MM.1S (cell line): ENCODE measurements at regions not wholly inside any gene's neighbourhood (a gene's known extent, or its start where the extent isn't known, plus 50 kb on each side); places are given as distances from the start of the nearest gene placed in this dataset.

Source experiments
- DNase-seq: peaks from one replicate; pipeline ENCODE4 v3.0.0-alpha.2; 2015
- H2AFZ ChIP-seq: fragments of 300-600 bp; sonication (generic); 2 replicates; pipeline ENCODE4 v1.6.0; 2016; ENCODE audit warnings: antibody characterized with exemption, low read length
- H3F3A ChIP-seq: fragments of 300-600 bp; sonication (generic); 2 replicates; pipeline ENCODE4 v1.6.1; 2016; ENCODE audit warnings: mild to moderate bottlenecking, antibody characterized with exemption, low read length, moderate library complexity, mixed read lengths; ENCODE audit not compliant: insufficient read depth
- H3K27ac ChIP-seq: fragments of 300-600 bp; sonication (generic); 2 replicates; pipeline ENCODE4 v1.5.1; 2016; ENCODE audit warnings: mild to moderate bottlenecking, low read length
- H3K27me3 ChIP-seq: fragments of 300-600 bp; sonication (generic); replicated peaks from 2 replicates; pipeline ENCODE4 v1.6.0; 2016; ENCODE audit warnings: low read length; ENCODE audit not compliant: insufficient read depth
- H3K36me3 ChIP-seq: fragments of 300-600 bp; sonication (generic); replicated peaks from 2 replicates; pipeline ENCODE4 v1.6.1; 2016; ENCODE audit warnings: mild to moderate bottlenecking, low read length, mixed read lengths; ENCODE audit not compliant: insufficient read depth
- H3K4me1 ChIP-seq: fragments of 300-600 bp; sonication (generic); 2 replicates; pipeline ENCODE4 v1.6.1; 2016; ENCODE audit warnings: low read length, mixed read lengths
- H3K4me2 ChIP-seq: fragments of 300-600 bp; sonication (generic); 2 replicates; pipeline ENCODE4 v1.6.0; 2016; ENCODE audit warnings: low read depth, low read length
- H3K4me3 ChIP-seq: fragments of 300-600 bp; sonication (generic); 2 replicates; pipeline ENCODE4 v1.5.1; 2016; ENCODE audit warnings: low read length, mixed read lengths
- H3K79me2 ChIP-seq: fragments of 300-600 bp; sonication (generic); 2 replicates; pipeline ENCODE4 v1.6.1; 2016; ENCODE audit warnings: mixed run types, low read length, mixed read lengths
- H3K9ac ChIP-seq: fragments of 300-600 bp; sonication (generic); 2 replicates; pipeline ENCODE4 v1.6.1; 2016; ENCODE audit warnings: low read length, mixed read lengths
- H3K9me2 ChIP-seq: fragments of 300-600 bp; sonication (generic); replicated peaks from 2 replicates; pipeline ENCODE4 v1.6.1; 2016; ENCODE audit warnings: mild to moderate bottlenecking, low read length, mixed read lengths; ENCODE audit not compliant: insufficient read depth
- H3K9me3 ChIP-seq: fragments of 300-600 bp; sonication (generic); replicated peaks from 2 replicates; pipeline ENCODE4 v1.6.1; 2016; ENCODE audit warnings: mild to moderate bottlenecking, low read length, mixed read lengths; ENCODE audit not compliant: insufficient read depth
- H4K20me1 ChIP-seq: fragments of 300-600 bp; sonication (generic); 2 replicates; pipeline ENCODE4 v1.6.1; 2016; ENCODE audit warnings: mild to moderate bottlenecking, low read length, moderate library complexity, mixed read lengths; ENCODE audit not compliant: insufficient read depth
- EZH2 ChIP-seq: fragments of 300-600 bp; sonication (generic); optimal IDR thresholded peaks from 2 replicates; pipeline ENCODE3; 2017; ENCODE audit warnings: low read depth, mild to moderate bottlenecking, antibody characterized with exemption, low read length, mixed read lengths
- EZH2phosphoT487 ChIP-seq: fragments of 300-600 bp; sonication (generic); IDR thresholded peaks from 2 replicates; pipeline ENCODE4 v1.6.1; 2018; ENCODE audit warnings: antibody characterized with exemption, low read length
- TF ChIP-seq, protein P1 (sequence below): fragments of 300-600 bp; sonication (generic); IDR thresholded peaks from 2 replicates; pipeline ENCODE4 v1.5.1; 2016; ENCODE audit warnings: antibody characterized with exemption, low read length, mixed read lengths

DNA sequence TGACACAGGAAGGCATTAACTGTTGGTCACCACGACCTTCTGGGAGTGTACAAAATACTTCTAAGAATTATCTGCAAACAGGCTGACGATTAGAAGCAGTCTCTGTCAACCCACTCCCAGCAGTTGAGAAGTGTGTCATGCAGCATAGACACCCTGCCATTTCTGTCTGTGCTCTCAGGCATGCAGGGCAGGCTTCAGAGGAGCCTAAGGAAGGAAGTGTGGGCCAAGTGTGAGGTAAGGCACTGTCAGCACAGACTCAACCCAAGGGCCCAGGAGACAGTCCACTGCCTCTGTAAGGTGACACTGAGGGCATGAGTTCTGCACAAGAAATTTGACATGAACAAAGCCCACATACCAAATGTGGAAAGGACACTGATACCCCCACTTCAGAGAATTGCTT lies 109.0 kb upstream of the VIPR2 start:
- no peak overlapping the region for H3K4me3 ChIP-seq
- TF ChIP-seq, protein P1, sequence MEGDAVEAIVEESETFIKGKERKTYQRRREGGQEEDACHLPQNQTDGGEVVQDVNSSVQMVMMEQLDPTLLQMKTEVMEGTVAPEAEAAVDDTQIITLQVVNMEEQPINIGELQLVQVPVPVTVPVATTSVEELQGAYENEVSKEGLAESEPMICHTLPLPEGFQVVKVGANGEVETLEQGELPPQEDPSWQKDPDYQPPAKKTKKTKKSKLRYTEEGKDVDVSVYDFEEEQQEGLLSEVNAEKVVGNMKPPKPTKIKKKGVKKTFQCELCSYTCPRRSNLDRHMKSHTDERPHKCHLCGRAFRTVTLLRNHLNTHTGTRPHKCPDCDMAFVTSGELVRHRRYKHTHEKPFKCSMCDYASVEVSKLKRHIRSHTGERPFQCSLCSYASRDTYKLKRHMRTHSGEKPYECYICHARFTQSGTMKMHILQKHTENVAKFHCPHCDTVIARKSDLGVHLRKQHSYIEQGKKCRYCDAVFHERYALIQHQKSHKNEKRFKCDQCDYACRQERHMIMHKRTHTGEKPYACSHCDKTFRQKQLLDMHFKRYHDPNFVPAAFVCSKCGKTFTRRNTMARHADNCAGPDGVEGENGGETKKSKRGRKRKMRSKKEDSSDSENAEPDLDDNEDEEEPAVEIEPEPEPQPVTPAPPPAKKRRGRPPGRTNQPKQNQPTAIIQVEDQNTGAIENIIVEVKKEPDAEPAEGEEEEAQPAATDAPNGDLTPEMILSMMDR = no peak
- TF ChIP-seq EZH2phosphoT487 = no peak
- no peak for TF ChIP-seq EZH2
- H3K36me3 ChIP-seq = no peaks in the 10 kb centered on the region
- no peaks in the 10 kb centered on the region for H3K27me3 ChIP-seq
- H3K27ac ChIP-seq = no peak overlapping the region
- no peak overlapping the region for H3K9ac ChIP-seq
- no peaks in the 10 kb centered on the region for H3K9me3 ChIP-seq
- H3K4me1 ChIP-seq = no peaks in the 10 kb centered on the region
- no peak overlapping the region for H2AFZ ChIP-seq
- no peaks in the 10 kb centered on the region for H3F3A ChIP-seq
- H3K4me2 ChIP-seq = no peak overlapping the region
- no peaks in the 10 kb centered on the region for H3K79me2 ChIP-seq
- no peak for DNase-seq
- H4K20me1 ChIP-seq = no peaks in the 10 kb centered on the region
- no peaks in the 10 kb centered on the region for H3K9me2 ChIP-seq

DNA sequence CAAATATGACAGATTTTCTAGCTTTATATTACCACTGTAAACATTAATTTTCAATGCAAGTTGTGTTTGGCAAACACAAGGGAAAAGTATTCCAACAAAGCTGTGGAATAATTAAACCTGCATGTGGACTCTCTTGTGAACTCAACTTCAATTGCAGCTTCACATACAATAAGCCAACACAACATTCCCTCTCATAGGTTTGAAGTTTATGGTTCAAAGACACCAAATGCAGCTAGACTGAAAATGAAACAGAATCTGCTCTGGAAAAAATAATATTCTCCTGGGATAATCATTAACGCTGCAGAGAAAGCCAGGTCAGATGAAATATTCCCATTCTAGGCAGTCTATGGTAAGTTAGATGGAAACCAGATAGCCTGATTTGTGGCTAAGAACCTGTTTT lies 105.8 kb upstream of the VIPR2 start:
- no peak for TF ChIP-seq EZH2phosphoT487
- no peak for TF ChIP-seq EZH2
- TF ChIP-seq, protein P1 = no peak
- no peak overlapping the region for H3K4me3 ChIP-seq
- H3K36me3 ChIP-seq = no peaks in the 10 kb centered on the region
- H3K27ac ChIP-seq = no peak overlapping the region
- H3K27me3 ChIP-seq = no peaks in the 10 kb centered on the region
- no peaks in the 10 kb centered on the region for H4K20me1 ChIP-seq
- H3F3A ChIP-seq = no peaks in the 10 kb centered on the region
- H3K9me3 ChIP-seq = no peaks in the 10 kb centered on the region
- no peaks in the 10 kb centered on the region for H3K4me1 ChIP-seq
- H3K79me2 ChIP-seq = no peaks in the 10 kb centered on the region
- DNase-seq = no peak
- H2AFZ ChIP-seq = no peak overlapping the region
- no peak overlapping the region for H3K9ac ChIP-seq
- no peak overlapping the region for H3K4me2 ChIP-seq
- H3K9me2 ChIP-seq = no peaks in the 10 kb centered on the region

DNA sequence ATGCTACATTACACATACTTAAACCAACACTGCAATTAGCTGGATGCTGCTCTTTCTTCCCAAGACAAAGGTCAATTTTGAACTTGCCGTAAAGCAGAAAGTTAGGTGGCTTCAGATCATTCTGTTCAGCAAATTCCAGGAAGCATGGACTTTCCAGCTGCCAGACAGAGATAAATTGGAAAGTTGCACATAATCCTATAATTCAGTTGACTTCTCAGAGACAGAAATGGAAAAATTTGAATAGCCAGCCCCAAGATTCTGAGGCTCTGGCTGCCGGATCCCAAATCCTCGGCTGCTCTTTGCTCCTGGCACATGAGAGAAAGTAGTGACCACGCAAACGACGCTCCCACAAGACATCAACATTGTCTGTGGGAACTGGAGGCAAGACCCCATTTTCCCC lies 105.0 kb upstream of the VIPR2 start:
- Histone ChIP-seq H3K79me2 (no peaks in the 10 kb centered on the region), H3F3A (no peaks in the 10 kb centered on the region), H3K4me2 (no peak overlapping the region), H2AFZ (no peak overlapping the region), H4K20me1 (no peaks in the 10 kb centered on the region), H3K4me3 (no peak overlapping the region), H3K27ac (no peak overlapping the region), H3K36me3 (no peaks in the 10 kb centered on the region), H3K9ac (no peak overlapping the region), H3K27me3 (no peaks in the 10 kb centered on the region), H3K9me3 (no peaks in the 10 kb centered on the region), H3K4me1 (no peaks in the 10 kb centered on the region), H3K9me2 (no peaks in the 10 kb centered on the region)
- TF ChIP-seq, protein P1 = no peak
- TF ChIP-seq EZH2 = no peak
- no peak for TF ChIP-seq EZH2phosphoT487
- no peak for DNase-seq
